ENCODE measurements at regions not wholly inside any gene's neighbourhood (a gene's known extent, or its start where the extent isn't known, plus 50 kb on each side); places are given as distances from the start of the nearest gene placed in this dataset.

DNA sequence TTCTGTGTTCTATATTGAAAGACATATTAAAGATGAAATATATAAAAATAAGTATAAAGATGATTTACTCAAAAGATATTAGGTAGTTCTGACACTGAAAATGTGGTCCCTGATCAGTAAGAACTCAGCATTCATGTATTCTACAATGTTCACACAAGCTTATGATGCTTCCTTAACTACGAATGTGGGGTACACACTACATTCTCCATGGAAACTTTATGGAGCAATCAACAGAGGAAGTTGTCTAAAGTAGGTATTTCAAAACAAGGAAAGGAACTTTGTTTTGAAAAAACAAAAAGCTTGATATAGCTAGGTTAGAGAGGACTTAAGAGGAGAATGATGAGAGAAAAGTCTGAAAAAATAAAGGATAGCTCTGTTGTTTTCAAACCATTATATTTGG, 119.7 kb upstream of the RGS18 start:
- no peak overlapping the region for H3K27ac ChIP-seq
- TF ChIP-seq, protein P1, sequence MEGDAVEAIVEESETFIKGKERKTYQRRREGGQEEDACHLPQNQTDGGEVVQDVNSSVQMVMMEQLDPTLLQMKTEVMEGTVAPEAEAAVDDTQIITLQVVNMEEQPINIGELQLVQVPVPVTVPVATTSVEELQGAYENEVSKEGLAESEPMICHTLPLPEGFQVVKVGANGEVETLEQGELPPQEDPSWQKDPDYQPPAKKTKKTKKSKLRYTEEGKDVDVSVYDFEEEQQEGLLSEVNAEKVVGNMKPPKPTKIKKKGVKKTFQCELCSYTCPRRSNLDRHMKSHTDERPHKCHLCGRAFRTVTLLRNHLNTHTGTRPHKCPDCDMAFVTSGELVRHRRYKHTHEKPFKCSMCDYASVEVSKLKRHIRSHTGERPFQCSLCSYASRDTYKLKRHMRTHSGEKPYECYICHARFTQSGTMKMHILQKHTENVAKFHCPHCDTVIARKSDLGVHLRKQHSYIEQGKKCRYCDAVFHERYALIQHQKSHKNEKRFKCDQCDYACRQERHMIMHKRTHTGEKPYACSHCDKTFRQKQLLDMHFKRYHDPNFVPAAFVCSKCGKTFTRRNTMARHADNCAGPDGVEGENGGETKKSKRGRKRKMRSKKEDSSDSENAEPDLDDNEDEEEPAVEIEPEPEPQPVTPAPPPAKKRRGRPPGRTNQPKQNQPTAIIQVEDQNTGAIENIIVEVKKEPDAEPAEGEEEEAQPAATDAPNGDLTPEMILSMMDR (IDR thresholded peaks at IDR 0.05): no peak
- TF ChIP-seq EP300 (IDR thresholded peaks at IDR 0.05): no peak
- no peak for TF ChIP-seq POLR2A (IDR thresholded peaks at IDR 0.05)
- no peak for TF ChIP-seq POLR2AphosphoS5 (IDR thresholded peaks at IDR 0.05)
- DNase-seq (ENCODE audit: low spot score in 2 of 2): no peak
- H3K36me3 ChIP-seq: no peaks in the 10 kb centered on the region
- H3K27me3 ChIP-seq: no peaks in the 10 kb centered on the region
- H3K4me3 ChIP-seq: no peak overlapping the region
- peaks cover 4% of the 10 kb centered on the region for H3K9me3 ChIP-seq
- 89% methylated on average over 1 of the region's 1 CpG for WGBS
- no peaks in the 10 kb centered on the region for H3K4me1 ChIP-seq

DNA sequence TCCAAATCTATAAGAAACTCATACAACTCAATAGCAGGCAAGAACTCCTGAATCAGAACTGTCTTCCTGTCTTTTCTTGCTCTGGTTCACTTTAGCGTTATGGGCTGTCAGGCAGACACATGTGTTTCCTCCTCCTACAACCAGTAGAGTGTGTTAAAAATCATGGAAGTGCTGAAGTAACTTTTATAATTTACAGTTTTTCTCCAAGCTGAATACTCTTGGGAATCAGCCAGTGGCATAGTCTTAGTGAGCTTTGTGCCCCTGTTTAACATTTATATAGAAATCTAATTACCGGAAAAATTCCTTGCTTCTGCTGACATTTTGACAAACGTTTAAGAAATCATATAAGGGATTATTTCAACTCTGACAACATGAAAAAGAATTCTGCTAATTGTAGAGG, 113.1 kb upstream of the RGS18 start:
- no peak overlapping the region for H3K4me3 ChIP-seq

DNA sequence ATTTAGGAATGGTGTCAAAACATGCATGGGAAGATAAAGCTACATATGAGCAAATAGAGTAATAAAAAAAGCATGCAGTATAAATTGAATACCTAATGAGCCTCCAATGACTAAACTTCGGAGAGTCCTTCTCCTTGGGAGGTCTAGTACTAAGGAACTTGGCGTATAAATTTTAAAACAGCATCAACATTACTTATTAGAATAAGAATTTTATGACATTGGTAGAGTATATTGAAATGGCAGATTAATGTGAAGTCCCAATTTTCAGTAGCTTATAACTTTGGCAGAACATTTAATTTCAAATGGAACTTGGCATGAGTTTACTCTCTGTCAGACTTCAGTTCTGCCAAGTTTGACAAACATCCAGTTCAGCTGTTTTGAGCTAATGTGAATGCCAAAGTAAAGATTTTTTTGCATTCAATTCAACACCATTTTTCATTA, 104.7 kb upstream of the RGS18 start:
- DNase-seq (ENCODE audit: low spot score in 2 of 2): no peak
- Histone ChIP-seq H3K4me3 (no peak overlapping the region), H3K27me3 (no peaks in the 10 kb centered on the region), H3K4me1 (peaks cover 9% of the 10 kb centered on the region), H3K27ac (no peak overlapping the region), H3K9me3 (no peaks in the 10 kb centered on the region), H3K36me3 (no peaks in the 10 kb centered on the region)
- WGBS: 29% methylated on average over 2 of the region's 2 CpGs
- TF ChIP-seq, protein P1 (IDR thresholded peaks at IDR 0.05): no peak
- TF ChIP-seq POLR2AphosphoS5 (IDR thresholded peaks at IDR 0.05) (no peak), POLR2A (IDR thresholded peaks at IDR 0.05) (no peak), EP300 (IDR thresholded peaks at IDR 0.05) (no peak)

More for the DNA sequence above, 113.1 kb upstream of the RGS18 start:
- Histone ChIP-seq H3K9me3 (no peaks in the 10 kb centered on the region), H3K27ac (no peak overlapping the region), H3K4me1 (no peaks in the 10 kb centered on the region), H3K27me3 (no peaks in the 10 kb centered on the region), H3K36me3 (no peaks in the 10 kb centered on the region)
- no peak for DNase-seq (ENCODE audit: low spot score in 2 of 2)
- TF ChIP-seq, protein P1 (IDR thresholded peaks at IDR 0.05): no peak
- TF ChIP-seq POLR2AphosphoS5 (IDR thresholded peaks at IDR 0.05) (no peak), EP300 (IDR thresholded peaks at IDR 0.05) (no peak), POLR2A (IDR thresholded peaks at IDR 0.05) (no peak)
- 12% methylated on average over 3 of the region's 3 CpGs for WGBS

DNA sequence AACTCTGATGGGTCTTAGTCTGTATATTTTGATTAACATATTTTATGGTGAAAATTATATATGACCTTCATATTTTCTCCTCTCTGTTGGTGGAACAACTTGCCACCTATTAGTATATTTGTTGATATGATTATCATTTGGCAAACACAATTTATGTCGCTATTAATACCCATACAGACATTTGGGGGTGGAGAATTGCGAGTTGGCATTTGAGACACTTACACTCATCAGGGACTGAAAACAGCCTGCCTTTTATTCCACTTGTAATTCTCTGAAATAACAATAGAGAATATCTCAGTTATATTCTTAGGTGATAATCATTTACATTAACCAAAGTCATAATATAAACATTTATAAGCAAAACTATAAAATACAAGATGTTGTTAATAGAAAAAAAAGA, 100.5 kb upstream of the RGS18 start:
- Histone ChIP-seq H3K9me3 (no peaks in the 10 kb centered on the region), H3K4me3 (no peak overlapping the region), H3K27me3 (no peaks in the 10 kb centered on the region), H3K4me1 (peaks cover 9% of the 10 kb centered on the region), H3K36me3 (no peaks in the 10 kb centered on the region), H3K27ac (no peak overlapping the region)
- WGBS: 77% methylated on average over 2 of the region's 2 CpGs
- no peak for DNase-seq (ENCODE audit: low spot score in 2 of 2)
- TF ChIP-seq POLR2A (IDR thresholded peaks at IDR 0.05): no peak
- no peak for TF ChIP-seq POLR2AphosphoS5 (IDR thresholded peaks at IDR 0.05)

DNA sequence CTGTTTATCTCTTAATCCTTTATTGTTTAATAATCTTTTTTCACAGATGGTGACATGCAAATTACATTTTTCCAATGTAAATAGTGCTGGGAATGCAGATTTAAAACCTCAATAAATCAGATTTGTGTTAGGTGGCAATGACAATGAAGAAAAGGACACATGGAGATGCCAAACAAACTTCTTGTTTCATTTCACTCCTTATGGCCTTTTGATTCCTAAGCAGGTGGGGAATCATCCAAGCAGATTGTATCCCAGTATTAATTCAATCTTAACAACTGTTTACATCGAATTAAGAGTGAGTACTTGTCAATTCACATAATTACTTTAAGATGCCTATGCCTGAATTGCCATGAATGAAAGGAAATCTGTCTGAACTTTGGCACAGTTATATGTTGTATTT, 98.9 kb upstream of the RGS18 start:
- Histone ChIP-seq H3K4me3 (no peak overlapping the region), H3K36me3 (no peaks in the 10 kb centered on the region), H3K27ac (no peak overlapping the region), H3K27me3 (no peaks in the 10 kb centered on the region), H3K4me1 (no peaks in the 10 kb centered on the region), H3K9me3 (no peaks in the 10 kb centered on the region)
- WGBS: 29% methylated on average over 1 of the region's 1 CpG
- TF ChIP-seq POLR2A (IDR thresholded peaks at IDR 0.05) (no peak), EP300 (IDR thresholded peaks at IDR 0.05) (no peak), POLR2AphosphoS5 (IDR thresholded peaks at IDR 0.05) (no peak)
- TF ChIP-seq, protein P1 (IDR thresholded peaks at IDR 0.05): no peak
- DNase-seq (ENCODE audit: low spot score in 2 of 2): no peak

DNA sequence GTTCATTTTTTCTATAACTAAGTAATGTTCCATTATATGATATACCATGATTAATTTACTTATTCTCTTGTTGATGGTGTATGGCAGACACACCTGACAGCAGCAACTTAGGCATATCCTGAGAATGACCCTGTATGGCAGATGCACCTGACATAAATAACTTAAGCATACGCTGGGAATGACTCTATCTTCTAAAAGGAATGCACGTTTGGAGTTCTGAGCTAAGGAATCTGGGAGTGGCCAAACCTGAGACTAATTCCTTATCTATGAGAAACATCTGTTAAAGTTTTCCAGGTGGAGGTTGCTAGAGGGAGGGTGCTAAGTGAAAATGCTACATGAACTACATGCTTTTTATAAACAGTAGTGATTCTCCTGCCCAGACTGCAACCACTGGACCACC, 96.7 kb upstream of the RGS18 start:
- Histone ChIP-seq H3K36me3 (no peaks in the 10 kb centered on the region), H3K27me3 (no peaks in the 10 kb centered on the region), H3K9me3 (no peaks in the 10 kb centered on the region), H3K4me3 (no peak overlapping the region), H3K27ac (no peak overlapping the region), H3K4me1 (no peaks in the 10 kb centered on the region)
- no peak for DNase-seq (ENCODE audit: low spot score in 2 of 2)
- TF ChIP-seq POLR2A (IDR thresholded peaks at IDR 0.05): no peak
- TF ChIP-seq, protein P1 (IDR thresholded peaks at IDR 0.05): no peak
- TF ChIP-seq EP300 (IDR thresholded peaks at IDR 0.05): no peak
- no peak for TF ChIP-seq POLR2AphosphoS5 (IDR thresholded peaks at IDR 0.05)
- WGBS: 51% methylated on average over 2 of the region's 2 CpGs

Measured in suprapubic skin (tissue), 4 donors.